ENCODE measurements at regions not wholly inside any gene's neighbourhood (a gene's known extent, or its start where the extent isn't known, plus 50 kb on each side); places are given as distances from the start of the nearest gene placed in this dataset.

DNA sequence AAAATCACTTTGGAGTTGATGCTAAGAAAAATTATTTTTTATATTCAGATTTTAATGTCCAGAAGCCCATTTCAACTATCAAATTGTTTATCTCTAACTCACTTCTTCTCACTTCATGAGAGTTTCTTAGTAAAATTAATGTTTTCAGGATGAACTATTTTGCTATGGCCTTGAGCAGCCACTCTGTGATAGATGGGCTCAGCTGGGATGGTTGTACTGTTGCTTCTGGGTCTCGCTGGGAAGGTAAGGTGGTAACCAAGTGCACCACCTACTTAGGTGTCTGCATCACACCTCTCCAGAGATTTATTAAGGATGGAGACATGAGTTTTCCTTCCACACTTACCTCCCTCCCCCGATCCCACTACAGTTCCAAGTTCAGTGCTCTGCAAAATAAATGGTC, 110.3 kb upstream of the ATP2B2 start:
- TF ChIP-seq POLR2AphosphoS5 (IDR thresholded peaks at IDR 0.05), result no peak
- TF ChIP-seq, protein P1, sequence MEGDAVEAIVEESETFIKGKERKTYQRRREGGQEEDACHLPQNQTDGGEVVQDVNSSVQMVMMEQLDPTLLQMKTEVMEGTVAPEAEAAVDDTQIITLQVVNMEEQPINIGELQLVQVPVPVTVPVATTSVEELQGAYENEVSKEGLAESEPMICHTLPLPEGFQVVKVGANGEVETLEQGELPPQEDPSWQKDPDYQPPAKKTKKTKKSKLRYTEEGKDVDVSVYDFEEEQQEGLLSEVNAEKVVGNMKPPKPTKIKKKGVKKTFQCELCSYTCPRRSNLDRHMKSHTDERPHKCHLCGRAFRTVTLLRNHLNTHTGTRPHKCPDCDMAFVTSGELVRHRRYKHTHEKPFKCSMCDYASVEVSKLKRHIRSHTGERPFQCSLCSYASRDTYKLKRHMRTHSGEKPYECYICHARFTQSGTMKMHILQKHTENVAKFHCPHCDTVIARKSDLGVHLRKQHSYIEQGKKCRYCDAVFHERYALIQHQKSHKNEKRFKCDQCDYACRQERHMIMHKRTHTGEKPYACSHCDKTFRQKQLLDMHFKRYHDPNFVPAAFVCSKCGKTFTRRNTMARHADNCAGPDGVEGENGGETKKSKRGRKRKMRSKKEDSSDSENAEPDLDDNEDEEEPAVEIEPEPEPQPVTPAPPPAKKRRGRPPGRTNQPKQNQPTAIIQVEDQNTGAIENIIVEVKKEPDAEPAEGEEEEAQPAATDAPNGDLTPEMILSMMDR (IDR thresholded peaks at IDR 0.05), result no peak
- TF ChIP-seq EP300 (IDR thresholded peaks at IDR 0.05), result no peak
